ENCODE measurements at regions not wholly inside any gene's neighbourhood (a gene's known extent, or its start where the extent isn't known, plus 50 kb on each side); places are given as distances from the start of the nearest gene placed in this dataset.
"Not testable (repeated sequence)": the region's sequence is repeated elsewhere in the genome, so short reads cannot be mapped to it uniquely, and the experiment has no call there.

DNA sequence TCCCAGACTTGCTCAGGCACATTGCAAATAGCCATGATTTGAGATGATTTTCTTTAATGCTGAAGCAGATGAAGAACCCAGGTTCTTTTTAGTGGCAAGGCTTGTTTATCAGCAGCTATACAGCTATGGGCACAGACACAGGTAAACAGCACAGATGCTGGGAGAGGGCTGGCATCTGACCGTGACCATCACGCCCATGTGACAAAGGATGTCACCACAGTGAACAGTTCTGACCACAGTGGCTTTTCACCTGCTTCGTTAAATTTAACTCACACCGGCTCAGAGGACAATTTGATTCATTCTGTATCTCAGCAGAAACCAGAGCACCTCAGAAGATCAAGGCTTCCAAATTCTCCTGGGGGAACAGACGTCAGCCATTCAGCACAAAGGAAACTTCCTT lies 142.6 kb downstream of the CDH26 start:
- no peak for DNase-seq

DNA sequence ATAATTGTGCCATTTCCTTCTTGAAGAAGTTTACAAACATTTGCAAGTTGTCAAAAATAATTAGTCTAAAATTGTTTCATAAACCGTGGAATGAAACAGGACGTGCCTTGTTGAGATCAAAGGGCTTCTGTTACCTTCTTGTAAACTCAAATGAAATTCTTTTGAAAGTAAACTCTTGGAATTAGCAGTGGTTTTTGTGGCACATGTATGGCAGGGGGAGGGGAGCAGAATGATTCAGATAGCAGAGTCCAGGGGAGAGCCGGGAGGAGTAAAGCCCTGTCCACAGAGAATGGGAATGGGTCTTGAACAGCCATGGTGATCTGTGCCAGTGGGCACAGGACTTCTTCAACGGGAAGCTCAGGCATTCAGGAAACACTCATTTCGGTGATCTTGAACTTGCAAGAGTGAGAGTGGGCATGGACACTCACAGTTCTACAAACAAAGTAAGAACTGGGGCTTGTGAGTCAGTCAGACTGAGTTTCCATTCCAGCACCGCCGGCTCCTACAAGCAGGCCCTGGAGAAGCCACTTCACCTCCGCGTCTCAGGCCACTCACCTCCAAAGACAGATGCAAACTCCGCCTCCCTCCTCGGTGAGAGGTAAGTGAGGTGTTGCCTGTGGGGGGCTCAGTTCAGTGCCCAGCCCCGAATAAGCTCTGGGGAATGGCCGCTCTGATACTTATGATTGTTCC lies 143.1 kb downstream of the CDH26 start:
- no peak for DNase-seq

DNA sequence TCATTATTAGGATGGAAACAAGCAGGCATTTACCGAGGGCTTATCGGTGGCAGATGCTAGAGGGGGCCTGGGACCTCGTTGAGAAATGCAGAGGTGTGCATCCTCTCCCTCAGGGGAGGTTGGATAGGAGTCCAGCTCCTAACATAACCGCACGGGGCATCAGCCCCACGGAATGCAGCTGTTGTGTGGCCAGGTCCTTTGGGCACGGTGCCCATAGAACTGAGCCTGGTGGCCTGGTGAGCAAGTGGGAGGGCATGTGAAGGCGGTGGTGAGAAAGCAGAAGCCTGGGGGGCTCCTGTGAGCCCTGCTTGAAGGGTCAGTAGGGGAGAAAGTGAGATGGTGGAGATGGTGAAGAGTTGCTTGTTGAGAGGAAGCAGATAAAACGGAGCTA lies 143.7 kb downstream of the CDH26 start:
- no peak for DNase-seq

DNA sequence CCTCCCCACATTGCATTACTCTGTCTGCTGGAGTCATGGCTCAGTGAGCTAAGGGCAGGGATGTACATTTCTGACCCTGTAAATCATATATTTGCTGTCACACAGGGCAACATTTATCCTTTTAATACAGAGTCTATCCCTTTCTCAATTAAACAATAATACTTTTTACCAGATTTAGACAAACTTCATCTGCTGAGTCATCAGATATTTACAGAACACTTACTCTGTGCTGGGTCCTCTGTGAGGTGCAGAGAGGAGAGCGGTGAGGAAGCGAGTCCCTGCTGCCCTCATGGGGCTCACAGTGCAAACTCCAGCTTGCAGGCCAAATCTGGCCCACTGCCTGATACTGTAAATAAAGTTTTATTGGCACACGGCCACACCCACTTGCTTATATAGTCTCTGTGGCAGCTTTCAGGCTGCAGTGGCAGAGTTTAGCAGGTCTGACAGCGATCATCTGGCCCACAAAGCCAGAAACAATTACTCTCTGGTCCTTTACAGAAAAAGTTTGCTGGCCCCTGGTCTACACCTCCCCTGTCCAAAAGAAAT lies 144.5 kb downstream of the CDH26 start:
- no peak for DNase-seq

DNA sequence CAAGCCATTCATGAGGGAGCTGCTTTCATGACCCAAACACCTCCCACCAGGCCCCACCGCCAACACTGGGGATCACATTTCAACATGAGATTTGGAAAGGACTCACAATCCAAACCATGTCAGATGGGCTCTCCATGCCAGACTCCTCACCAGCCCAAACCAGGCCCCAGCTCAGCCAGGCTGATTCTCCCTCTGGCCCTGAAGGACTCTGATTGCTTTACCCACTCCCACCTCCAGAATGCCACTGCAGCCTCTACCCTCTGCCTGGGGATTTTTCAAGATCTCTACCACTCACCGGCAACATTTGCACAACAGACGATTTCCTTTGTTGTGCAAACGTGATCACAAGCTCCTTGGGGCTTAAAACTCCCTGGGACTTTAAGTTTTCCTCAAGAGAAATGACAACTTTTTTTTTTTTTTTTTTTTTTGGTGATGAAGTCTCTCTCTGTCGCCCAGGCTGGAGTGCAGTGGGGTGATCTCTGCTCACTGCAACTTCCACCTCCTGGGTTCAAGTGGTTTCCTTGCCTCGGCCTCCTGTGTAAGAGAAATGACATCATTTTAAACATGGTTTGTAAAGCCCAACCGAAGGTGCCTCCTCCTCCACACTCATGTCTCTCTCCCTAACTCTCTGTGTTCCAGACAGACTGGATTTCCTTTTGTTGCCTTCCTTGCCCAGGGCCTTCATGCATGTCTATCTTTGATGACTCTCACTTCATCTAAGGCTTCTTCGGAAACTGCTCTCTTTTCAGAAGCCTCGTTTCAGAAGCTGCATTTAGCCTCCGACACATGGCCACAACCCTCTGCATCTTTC lies 147.0 kb downstream of the CDH26 start:
- DNase-seq: no peak

DNA sequence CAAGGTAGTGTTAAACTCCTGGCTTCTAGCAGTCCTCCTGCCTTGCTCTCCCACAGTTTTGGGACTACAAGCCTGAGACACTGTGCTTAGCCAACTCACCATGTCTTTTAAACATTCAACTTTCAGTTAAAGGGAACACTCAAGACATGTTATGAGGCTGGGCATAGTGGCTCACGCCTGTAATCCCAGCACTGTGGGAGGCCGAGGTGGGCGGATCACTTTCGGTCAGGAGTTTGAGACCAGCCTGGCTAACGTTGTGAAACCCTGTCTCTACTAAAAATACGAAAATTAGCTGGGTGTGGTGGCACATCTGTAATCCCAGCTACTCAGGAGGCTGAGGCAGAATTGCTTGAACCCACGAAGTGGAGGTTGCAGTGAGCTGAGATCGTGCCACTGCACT lies 148.0 kb downstream of the CDH26 start:
- DNase-seq: not testable (repeated sequence)

DNA sequence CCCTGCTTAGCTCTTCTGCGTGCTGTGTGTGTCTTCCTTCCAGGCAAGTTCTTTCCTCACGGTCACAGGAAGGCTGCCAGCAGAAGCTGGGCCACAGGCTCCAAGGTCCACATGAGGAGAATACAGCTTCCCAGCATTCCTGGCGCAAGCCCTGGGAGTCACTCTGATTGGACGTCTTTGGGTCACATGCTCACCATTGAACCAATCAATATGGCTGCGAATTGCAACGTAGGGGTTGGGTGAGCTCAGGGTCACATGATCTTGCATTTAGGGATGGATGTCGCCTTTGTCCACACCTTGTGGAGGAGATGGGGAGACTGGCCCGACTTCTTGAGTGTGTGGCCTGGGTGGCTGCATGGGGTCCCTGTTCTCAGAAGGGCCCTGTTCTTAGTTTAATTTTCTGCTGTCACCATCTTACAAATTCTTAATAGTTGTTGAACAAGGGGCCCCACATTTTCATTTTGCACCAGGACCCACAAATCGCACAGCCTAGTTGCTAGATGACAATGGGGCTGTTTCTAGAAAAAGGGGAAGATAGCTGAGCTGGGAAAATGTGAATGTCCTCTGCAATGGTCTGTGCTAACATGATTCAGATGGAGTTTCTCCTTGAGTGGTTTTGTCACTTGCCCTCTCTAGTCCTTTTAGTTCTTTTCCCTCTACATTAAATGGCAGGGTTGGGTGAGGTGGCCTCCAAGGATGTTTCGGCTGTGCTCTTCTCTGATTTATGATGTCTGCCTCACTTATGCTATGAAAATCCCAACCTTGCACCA lies 149.6 kb downstream of the CDH26 start:
- DNase-seq: no peak

DNA sequence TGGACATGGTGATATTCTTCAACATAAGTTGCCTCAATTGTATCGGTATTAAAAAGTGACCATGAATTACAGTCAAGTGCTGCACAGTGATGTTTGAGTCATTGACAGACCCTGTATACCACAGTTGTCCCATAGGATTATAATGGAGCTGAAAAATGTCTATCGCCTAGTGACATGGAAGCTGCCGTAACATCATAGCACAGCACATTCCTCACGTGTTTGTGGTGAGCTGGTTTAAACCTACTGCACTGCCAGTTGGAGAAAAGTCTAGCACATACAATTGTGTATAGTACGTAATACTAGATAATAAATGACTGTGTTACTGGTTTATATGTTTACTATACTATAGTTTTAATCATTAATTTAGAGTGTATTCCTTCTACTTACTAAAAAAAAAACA lies 150.2 kb downstream of the CDH26 start:
- no peak for DNase-seq

DNA sequence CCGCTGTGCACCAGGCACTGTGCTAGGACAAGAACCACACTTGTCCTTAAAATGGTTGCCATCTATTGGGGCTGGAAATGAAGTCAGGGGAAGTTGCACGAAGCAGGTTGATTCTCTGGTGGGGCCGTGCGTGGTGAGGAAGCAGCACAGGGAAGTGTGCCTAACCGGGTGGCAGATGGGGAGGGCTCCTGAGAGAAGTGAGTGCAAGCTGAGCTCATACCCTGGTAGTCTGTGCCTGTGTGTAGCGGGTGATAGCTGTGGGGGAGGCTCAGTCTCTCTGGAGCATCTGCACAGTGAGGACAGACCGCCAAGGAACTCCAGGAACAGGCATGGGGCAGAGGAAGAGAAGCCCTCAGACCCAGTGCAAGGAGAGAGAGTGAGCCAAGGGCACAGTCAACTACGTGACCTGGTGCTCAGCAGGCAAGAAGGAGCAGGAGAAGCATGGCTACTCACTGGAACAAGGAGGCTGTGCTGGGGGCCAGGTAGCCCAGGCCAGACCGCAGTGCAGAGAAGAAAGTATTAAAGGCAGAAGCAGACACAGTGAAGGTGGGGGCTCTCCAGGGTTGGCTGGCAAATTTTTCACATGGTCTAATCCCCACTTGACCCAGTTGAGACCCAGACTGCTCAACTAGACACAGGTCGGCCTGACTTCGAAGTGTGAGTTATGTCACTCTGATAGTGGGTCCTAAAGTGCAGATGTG lies 155.0 kb downstream of the CDH26 start:
- DNase-seq: no peak

DNA sequence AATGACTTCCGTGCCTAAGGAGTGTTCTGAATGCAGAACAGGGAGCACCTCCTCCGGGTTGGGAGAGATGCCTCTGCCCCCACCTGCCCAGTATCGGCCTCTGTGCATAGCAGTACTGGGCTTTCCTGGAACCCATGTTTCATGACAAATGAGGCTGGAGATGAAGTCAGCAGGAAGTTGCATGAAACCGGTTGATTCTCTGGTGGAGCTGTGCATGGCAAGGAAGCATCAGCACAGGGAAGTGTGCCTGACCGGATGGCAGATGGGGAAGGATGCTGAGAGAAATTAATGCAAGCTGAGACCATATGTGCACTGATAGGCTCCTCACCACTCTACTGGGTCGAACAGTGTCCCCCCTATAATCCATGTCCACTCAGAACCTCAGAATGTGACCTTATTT lies 155.5 kb downstream of the CDH26 start:
- no peak for DNase-seq

DNA sequence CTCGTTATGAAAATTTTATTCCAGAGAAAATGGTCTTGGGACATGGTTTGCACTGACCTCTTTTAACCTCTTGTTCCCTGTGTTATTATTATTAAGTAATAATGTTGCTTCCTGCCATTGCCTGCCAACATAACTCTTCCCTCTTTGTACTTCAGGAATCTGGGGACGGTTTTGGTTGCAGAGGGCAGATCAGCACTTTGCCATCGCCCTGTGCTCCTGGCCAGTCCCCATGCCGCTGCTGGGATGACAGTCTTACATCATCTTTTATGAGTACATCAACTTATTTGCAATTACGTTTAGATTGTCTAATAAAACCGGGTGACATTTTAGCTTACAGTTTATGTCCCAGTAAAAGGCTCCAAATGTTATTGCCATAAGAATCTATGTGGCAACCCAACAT lies 157.2 kb downstream of the CDH26 start:
- no peak for DNase-seq

DNA sequence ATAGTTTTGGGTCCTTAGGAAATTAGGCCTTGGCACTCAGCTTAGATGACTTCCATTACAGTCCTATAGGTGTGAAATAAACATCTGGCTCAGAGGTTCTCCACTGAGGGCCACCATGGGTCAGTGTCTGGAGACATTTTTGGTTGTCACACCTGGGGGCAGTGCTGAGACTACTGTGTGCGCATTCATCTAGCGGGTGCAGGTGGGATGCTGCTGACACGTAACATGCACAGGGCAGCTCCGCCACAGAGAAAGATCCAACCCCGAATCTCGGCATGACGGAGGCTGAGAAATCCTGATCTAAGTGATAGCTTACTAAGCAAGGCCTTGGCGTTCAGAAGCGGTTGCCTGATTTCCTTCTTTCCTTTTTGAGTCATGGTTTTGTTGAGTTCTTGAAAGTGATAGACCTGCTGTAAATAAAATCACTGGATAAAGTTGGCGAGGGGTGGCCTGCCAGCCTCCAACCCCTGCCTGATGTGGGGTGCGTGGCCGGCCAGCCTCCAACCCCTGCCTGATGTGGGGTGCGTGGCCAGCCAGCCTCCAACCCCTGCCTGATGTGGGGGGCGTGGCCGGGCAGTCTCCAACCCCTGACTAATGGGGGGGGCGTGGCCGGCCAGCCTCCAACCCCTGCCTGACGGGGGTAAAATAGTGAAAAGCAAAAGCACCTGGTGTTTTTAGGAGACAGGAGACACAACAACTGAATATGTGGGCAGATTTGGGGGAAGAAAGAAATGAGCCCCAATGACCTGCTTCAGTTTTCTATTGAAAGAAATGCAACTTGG lies 158.1 kb downstream of the CDH26 start:
- no peak for DNase-seq

DNA sequence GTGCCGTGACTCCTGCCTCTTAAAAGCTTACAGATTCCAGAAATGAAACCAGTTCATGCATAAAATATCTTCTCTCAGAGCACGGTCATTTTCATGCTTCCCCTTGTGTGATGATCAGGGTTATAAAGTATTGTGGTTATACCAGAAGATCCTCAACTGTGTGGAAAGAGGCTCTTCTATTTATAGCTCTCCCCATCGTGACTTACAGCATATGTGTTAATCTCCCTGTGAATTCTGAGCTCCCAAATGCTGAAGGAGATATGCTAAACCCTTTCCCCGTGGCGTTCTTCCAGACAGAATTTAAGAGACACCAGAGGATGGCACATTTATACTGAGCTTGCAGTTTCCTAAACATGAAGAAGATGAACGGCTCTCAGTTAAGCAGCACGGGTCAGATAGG lies 158.8 kb downstream of the CDH26 start:
- no peak for DNase-seq

DNA sequence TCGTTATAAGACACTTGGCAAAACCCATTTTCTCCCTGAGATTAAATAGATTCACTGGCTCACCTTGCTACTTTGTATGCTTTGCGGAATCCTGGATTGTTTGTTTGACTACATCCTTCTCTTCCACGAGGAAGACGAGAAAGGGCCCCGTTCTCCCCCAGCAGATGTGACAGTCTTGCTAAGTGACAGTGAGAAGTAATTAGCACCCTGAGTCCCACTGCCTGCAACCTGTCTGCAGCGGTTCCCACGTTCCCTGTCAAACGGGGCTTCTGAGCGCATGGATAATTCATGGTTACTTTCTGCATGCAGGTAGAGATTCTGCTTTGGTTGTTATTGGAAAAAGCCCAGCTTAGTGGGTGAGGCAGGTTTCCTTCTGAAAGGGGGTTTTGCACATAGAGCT lies 163.7 kb downstream of the CDH26 start:
- no peak for DNase-seq

DNA sequence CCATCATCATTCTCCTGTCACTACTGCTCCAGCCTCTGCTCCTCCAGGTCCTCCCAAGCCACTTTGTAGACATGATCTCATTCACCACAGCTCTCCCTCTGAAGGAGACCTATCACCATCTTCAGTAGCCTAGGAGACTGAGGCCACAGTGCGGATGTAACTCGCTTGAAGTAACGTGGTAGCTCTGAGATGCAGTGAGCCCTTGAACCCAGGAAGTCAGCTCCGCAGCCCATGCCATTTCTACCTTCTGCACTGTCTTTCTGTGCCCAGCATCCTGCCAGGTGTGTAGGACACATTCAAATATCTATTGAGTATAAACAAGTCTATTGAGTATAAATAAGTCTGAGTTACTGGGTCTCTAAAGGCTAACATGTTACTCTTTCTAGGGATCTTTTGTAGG lies 164.4 kb downstream of the CDH26 start:
- no peak for DNase-seq

DNA sequence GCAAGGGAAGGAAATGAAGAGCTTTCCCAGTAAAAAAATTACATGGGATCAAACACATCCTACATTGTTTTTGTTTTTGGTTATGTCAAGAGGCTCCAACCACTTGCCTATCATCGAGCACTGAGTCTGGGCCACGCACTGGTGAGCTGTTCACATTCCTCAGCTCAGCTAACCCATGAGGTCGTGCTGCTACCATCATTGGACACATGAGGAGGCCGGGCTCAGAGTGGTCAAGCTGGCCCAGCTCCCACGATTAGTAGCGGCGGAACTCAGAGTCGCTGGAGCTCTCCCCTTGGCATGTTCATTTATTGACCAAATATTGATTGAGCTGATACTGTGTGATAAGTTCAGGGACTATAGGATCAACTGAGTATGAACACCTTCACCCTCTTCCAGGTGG lies 164.9 kb downstream of the CDH26 start:
- DNase-seq: no peak

DNA sequence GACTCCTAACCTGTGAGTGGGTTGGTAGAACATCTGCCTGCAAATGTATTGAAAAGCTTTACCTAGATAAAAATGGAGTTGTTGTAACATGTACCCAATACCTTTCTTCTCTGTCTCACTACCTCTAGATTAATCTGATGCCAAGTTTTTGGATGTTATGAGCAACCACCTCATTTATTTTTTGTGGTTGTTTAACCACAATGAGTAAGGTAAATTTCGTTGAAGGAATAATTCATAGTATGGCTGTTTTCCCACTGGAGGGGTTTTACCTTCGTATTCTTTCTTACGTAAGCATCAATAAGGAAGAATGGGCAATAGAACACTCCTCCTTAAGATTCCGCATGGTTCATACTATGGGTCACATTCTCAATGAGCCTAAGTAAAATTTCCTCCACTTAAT lies 165.4 kb downstream of the CDH26 start:
- no peak for DNase-seq

DNA sequence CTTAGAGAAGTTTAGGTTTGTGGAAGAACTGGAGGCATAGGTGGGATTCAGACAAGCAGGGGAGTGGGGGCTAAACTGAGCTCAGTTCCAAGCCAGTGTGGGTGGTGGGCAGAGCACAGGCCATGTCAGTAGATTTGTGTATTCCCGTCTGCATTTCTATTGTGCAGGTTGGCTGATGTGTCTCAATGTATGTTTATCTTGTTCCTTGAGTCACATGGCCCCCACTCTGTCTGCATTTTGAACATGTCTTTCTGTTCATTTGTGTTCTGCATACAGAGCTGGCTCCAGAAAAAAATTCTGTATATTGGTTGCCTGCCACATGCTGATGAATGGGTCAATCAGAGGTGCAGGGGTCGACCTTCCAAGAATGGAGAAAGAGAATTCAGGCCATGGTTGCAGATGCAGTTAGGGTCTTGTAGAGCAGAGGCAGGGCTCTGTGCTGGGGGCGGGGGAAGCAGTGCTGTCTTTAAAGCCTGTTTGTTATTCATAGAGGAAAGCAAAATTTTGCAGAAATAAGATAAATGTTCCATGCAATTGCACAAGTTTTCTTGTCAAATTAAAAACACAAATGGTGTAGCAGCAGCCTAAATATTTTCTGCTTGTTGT lies 166.7 kb downstream of the CDH26 start:
- DNase-seq: no peak

DNA sequence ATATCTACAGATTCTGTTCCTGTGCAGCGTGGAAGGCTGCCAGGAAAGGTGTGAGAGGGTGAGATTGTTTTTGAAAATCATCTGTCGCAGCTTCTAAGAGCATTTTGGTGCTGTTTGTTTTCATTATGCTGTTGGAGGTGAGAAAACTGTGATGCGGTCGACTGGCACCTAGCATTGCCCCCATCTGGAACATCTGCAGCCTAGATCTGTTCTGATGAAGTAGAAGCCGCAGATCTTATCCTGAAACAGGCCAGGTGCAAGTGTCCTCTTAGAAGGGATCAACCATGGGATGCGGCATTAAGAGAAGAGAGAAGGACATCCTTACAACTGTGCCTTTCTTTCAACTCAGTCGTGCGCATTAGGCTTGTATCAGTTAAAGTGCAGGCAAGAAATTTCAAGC lies 167.3 kb downstream of the CDH26 start:
- DNase-seq: no peak

DNA sequence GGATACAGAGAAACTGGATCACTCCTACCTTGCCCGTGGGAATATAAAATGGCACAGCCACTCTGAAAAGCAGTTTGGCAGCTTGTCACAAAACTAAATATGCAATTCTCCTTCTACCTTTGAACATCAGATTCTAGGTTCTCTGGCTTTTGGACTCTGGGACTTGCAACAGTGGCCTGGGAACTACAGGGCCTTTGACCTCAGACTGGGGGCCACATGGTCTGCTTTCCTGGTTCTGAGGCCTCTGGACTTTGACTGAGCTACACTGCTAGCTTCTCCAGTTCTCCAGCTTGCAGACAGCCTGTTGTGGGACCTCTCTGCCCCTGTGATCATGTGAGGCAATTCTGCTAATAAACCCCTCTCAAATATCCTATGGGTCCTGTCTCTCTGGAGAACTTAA lies 168.8 kb downstream of the CDH26 start:
- no peak for DNase-seq

DNA sequence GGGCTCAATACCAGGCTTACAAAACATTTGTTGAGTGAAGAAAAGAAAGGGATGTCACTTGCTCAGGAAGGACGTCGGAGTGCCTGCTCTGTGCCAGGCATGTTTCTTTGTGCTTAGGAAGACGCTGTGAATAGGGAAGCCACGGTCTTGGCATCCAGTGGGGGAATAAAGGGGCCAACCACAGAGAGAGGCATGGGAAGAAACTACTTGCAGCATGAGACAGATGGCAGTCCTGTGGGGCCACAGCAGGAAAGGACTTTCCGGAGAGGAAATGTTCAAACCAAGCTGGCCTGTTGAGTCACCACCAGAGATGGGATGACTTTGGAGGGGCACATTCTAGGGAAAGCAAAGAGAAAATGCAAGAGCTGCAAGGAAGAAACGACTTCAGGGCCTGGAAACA lies 173.2 kb downstream of the CDH26 start:
- DNase-seq: no peak

Measured in DMS 273 treated with DMSO at 0.1 percent for 48 hours (cell line).